GM18505 (cell line): ENCODE measurements at regions not wholly inside any gene's neighbourhood (a gene's known extent, or its start where the extent isn't known, plus 50 kb on each side); places are given as distances from the start of the nearest gene placed in this dataset.

Experiments
- ATAC-seq: cut with Tn5 transposase; IDR thresholded peaks from one replicate; pipeline ENCODE4 v1.9.1; 2021; ENCODE audit not compliant: unreplicated experiment
- POLR2A ChIP-seq: IDR thresholded peaks from 4 replicates; pipeline ENCODE4 v1.6.1; 2011; ENCODE audit warnings: borderline replicate concordance; ENCODE audit not compliant: insufficient read depth, insufficient read length; ENCODE audit errors: extremely low read depth

GRCh38 chr6:26205161-26205624, 118.0 kb downstream of the HFE start:
- TF ChIP-seq POLR2A, result no peak
- ATAC-seq, result no peak

GRCh38 chr6:26205625-26206574, 118.7 kb downstream of the HFE start:
- TF ChIP-seq POLR2A, result no peak
- no peak for ATAC-seq

GRCh38 chr6:26206868-26207801, 119.9 kb downstream of the HFE start:
- TF ChIP-seq POLR2A, result no peak
- no peak for ATAC-seq

GRCh38 chr6:26211963-26212362, 124.7 kb downstream of the HFE start:
- no peak for TF ChIP-seq POLR2A
- ATAC-seq, result no peak

- TF ChIP-seq POLR2A, result no peak
- no peak for ATAC-seq
Measured at GRCh38 chr6:26213334-26214075, 126.3 kb downstream of the HFE start.

- TF ChIP-seq POLR2A, result no peak
- ATAC-seq, result no peak
Measured at GRCh38 chr6:26214803-26215584, 127.8 kb downstream of the HFE start.

- ATAC-seq, result no peak
- no peak for TF ChIP-seq POLR2A
Measured at GRCh38 chr6:26215585-26216358, 128.5 kb downstream of the HFE start.

- peak; percentile 98 for TF ChIP-seq POLR2A
- peak; percentile 71 for ATAC-seq
Measured at GRCh38 chr6:26216359-26216885, 129.2 kb downstream of the HFE start.

GRCh38 chr6:26216886-26217713, 129.9 kb downstream of the HFE start:
- TF ChIP-seq POLR2A, result peak; percentile 86
- ATAC-seq, result no peak

GRCh38 chr6:26217714-26218075, 130.5 kb downstream of the HFE start:
- TF ChIP-seq POLR2A, result no peak
- no peak for ATAC-seq
